Pons (tissue), 1 donor: ENCODE measurements at regions not wholly inside any gene's neighbourhood (a gene's known extent, or its start where the extent isn't known, plus 50 kb on each side); places are given as distances from the start of the nearest gene placed in this dataset.
"Not testable (repeated sequence)": the region's sequence is repeated elsewhere in the genome, so short reads cannot be mapped to it uniquely, and the experiment has no call there.

Experiments
- DNase-seq: peaks from one replicate; pipeline ENCODE4 v3.0.0-alpha.2; 2016; ENCODE audit warnings: low spot score

GRCh38 chr2:131639001-131639620, 111.4 kb downstream of the CCDC74A start:
- DNase-seq, result not testable (repeated sequence)

- peak; percentile 9 for DNase-seq
Observed at GRCh38 chr2:131641414-131642206, 113.9 kb downstream of the CCDC74A start.

GRCh38 chr2:131643180-131643579, 115.5 kb downstream of the CCDC74A start:
- not testable (repeated sequence) for DNase-seq

GRCh38 chr2:131645177-131645765, 117.6 kb downstream of the CCDC74A start:
- no peak for DNase-seq

- DNase-seq, result not testable (repeated sequence)
Observed at GRCh38 chr2:131646220-131646619, 118.5 kb downstream of the CCDC74A start.

GRCh38 chr2:131646669-131647297, 119.1 kb downstream of the CCDC74A start:
- no peak for DNase-seq

DNA sequence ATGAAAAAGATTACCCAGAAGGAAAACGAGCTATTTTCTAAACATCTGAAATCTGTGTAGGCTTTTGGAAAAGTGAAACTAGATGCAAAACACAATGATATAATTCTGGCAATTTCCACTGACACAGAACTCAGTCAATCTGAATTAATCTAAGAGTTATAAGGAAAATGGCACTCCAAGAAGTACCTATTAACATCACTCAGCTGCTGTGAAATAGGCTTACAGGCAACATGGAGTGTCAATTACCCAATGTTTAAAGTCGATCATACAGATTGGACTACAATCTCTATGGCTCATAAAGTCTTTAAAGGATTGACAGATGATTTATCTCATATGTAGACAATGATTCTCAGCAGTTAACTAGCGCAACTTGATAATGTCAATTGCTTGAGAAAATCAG, 120.9 kb downstream of the CCDC74A start:
- DNase-seq, result not testable (repeated sequence)

- DNase-seq, result not testable (repeated sequence)
Observed at GRCh38 chr2:131652246-131652645, 124.6 kb downstream of the CCDC74A start.

DNA sequence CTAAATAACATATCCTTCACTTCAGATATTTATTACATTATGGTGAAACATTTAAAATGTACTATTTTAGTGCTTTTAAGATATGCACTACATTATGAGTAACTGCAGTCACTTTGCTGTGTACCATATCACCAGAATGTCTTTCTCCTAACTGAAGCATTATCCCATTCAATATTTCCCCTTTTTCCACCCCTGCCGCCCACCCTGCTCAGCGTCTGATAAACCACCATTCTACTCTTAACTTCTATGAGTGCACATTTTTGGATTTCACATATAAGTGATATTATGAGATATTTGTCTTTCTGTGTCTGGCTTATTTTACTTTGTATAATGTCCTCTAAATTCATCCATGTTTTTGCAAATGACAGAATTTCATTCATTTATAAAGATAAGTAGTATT, 126.4 kb downstream of the CCDC74A start:
- DNase-seq, result not testable (repeated sequence)

DNA sequence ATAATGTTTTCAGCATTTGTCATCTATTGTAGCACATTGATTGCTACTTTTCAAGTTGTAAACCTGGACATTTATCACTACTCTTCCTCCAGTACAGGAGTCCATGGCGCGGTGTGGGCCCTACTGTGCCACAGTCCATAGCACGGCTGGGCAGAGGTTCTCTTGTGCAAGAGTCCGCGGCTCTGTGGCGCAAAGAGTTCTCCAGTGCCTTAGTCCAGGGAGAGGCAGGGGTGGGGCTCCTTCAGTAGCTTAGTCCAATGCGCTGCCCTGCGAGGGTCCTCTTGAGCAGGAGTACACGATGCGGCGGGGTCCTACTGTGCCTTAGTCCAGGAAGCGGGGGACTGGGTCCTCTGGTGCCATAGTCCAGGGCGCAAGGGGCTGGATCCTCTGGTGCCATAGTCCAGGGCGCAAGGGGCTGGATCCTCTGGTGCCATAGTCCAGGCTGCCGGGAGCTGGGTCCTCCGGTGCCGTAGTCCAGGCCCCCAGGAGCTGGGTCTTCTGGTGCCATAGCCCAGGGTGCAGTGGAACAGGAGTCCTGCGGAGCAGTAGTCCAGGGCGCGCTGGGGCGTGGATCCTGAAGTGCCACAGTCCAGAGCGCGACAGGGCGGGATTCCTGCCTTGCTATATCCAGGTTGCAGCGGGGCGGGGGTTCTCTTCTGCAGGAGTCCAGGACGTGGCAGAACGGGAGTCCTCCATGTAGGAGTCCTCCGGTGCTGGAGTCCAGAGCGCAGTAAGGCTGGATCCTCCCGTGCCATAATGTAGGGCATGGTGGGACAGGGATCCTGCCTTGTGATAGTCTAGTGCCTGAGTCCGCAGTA, 129.3 kb downstream of the CCDC74A start:
- no peak for DNase-seq

DNA sequence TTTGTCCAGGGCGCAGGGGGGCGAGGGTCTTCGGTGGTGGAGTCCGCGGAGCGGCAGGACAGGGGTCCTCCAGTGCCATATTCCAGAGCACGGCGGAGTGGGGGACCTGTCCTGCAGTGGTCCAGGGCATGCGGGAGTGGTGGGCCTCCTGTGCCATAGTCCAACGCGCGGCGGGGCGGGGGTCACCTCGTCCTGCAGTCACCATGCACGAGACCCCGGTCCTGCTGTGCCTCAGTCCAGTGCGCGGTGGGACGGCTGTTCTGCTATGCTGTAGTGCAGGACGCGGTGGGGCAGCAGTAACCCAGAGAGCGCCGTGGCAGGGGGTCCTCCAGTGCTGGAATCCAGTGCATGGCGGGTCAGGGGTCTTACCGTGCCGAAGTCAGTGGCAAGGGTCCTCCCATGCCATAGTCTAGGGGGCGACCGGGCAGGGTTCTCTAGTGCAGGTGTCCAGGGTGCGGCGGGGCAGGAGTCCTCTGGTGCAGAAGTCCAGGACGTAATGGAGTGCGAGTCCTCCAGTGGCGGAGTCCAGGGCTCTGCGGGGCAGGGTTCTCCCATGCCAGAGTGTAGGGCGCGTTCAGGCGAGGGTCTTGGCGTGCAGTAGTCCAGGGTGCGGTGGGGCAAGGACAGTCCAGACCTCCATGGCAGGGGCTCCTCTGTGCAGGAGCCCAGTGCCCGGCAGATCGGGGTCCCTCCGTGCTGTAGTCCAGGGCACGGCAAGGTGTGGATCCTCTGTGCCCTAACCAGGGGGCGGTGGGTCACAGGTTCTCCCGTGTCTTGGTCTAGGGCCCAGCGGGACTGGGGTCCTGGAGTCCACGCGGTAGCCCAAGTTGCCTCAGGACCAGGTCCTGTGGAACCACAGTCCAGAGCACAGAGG, 130.4 kb downstream of the CCDC74A start:
- no peak for DNase-seq

DNA sequence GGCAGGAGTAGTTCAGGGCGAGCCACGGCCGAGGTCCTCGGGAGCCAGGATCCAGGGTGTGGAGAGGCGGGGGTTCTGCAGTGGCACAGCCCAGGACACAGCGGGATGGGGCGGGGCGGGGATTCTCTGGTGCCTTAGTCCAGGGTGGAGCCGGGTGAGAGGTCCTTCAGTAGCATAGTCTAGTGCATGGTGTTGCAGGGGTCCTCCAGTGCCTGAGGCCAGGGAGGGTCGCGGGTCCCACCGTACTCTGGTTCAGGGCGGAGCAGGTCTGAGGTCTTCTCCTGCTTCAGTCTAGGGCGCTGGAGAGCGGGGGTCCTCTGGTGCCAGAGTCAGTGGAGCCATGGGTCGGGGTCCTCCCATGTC, 131.1 kb downstream of the CCDC74A start:
- no peak for DNase-seq

GRCh38 chr2:131659168-131659572, 131.5 kb downstream of the CCDC74A start:
- no peak for DNase-seq

DNA sequence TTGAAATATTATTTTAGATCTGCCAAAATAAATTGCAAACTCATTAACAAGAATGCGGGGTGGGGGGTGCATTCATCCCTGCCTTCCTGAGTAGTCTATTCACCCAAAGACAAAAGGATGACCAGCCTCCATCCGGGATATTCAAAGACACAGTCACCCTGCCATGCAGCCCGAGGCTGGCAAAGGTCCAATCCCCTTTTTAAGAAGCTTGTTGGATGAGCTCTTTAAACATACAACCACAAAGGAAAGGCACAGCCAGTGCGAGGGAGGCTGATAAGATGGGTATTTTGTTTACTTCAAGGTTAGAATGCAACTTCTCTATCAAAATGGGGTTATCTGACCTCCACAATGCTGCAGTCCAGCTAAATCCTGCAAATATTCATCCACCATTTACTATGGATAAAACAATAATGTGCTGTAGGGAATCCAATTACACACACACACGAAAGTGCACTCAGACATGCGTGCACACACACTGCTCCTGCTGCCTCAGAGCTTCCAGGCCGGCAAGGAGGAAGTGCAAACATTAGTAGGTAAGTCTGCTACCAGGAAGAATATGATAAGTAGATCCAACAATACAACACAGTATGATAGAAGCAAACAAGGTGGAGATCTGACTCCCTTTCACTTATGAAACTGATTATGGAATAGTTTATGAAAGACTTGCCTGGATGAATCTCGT, 133.6 kb downstream of the CCDC74A start:
- DNase-seq, result not testable (repeated sequence)

- not testable (repeated sequence) for DNase-seq
Observed at GRCh38 chr2:131661884-131662535, 134.3 kb downstream of the CCDC74A start.

DNA sequence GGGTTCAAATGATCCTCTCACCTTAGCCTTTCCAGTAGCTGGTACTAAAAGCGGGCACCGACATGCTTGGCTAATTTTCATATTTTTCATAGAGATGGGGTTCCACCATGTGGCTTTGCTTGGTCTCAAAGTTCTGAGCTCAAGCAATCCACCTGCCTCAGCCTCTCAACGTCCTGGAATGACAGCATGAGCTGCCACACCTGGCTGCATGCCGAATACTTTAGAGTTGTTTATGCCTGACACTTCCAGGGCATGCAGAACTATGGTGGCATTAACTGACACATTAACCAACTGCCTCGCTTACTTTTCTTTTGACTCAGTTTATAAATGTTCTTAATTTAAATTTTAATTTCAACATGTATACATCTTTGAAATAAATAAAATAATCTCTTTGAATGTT, 135.8 kb downstream of the CCDC74A start:
- DNase-seq, result not testable (repeated sequence)

DNA sequence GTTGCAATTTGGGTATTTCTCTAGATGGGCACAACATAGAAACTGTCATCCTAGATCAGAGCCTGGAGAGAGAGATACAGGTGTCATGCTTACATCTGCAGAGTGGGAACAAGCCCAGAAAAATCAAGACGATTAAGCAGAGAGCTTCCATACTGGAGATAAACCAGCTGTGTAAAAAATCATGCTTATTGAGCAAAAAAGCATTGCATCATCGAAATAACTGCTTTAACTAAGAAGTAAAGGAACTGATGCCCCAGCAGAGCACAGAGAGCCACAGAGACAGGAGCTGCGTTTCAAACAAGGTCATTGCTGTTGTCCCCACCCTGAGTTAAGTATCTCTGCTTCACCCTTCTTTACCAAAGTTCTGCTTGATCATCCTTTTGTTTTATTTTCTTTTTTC, 138.0 kb downstream of the CCDC74A start:
- DNase-seq, result not testable (repeated sequence)

GRCh38 chr2:131668794-131669540, 141.3 kb downstream of the CCDC74A start:
- not testable (repeated sequence) for DNase-seq
